ENCODE measurements at regions not wholly inside any gene's neighbourhood (a gene's known extent, or its start where the extent isn't known, plus 50 kb on each side); places are given as distances from the start of the nearest gene placed in this dataset.
"Not testable (repeated sequence)": the region's sequence is repeated elsewhere in the genome, so short reads cannot be mapped to it uniquely, and the experiment has no call there.

- not testable (repeated sequence) for H3K36me3 Mint-ChIP-seq (ENCODE audit: unreplicated experiment); H3K27me3 Mint-ChIP-seq (ENCODE audit: unreplicated experiment); H3K27ac Mint-ChIP-seq (ENCODE audit: unreplicated experiment); H3K4me3 Mint-ChIP-seq (ENCODE audit: unreplicated experiment); DNase-seq (ENCODE audit: extremely low spot score, unreplicated experiment); H3K4me1 Mint-ChIP-seq (ENCODE audit: unreplicated experiment); H3K9me3 Mint-ChIP-seq (ENCODE audit: unreplicated experiment)
- TF ChIP-seq CTCF (IDR thresholded peaks at IDR 0.05) = peak; percentile 67
These were observed 202.3 kb downstream of the TBC1D2B start for GRCh38 chr15:77875066-77875721.

- Mint-ChIP-seq H3K9me3 (ENCODE audit: unreplicated experiment) (no peaks in the 10 kb centered on the region), H3K4me3 (ENCODE audit: unreplicated experiment) (no peak overlapping the region), H3K27me3 (ENCODE audit: unreplicated experiment) (no peaks in the 10 kb centered on the region), H3K4me1 (ENCODE audit: unreplicated experiment) (peaks cover 5% of the 10 kb centered on the region), H3K27ac (ENCODE audit: unreplicated experiment) (no peak overlapping the region), H3K36me3 (ENCODE audit: unreplicated experiment) (no peaks in the 10 kb centered on the region)
- no peak for DNase-seq (ENCODE audit: extremely low spot score, unreplicated experiment)
- no peak for TF ChIP-seq CTCF (IDR thresholded peaks at IDR 0.05)
These were observed 203.4 kb downstream of the TBC1D2B start for GRCh38 chr15:77874063-77874462.

- not testable (repeated sequence) for DNase-seq (ENCODE audit: extremely low spot score, unreplicated experiment); H3K4me3 Mint-ChIP-seq (ENCODE audit: unreplicated experiment); H3K27me3 Mint-ChIP-seq (ENCODE audit: unreplicated experiment); H3K4me1 Mint-ChIP-seq (ENCODE audit: unreplicated experiment); H3K36me3 Mint-ChIP-seq (ENCODE audit: unreplicated experiment); H3K9me3 Mint-ChIP-seq (ENCODE audit: unreplicated experiment); H3K27ac Mint-ChIP-seq (ENCODE audit: unreplicated experiment)
These were observed 204.7 kb downstream of the TBC1D2B start for GRCh38 chr15:77872521-77873425.

GRCh38 chr15:77871852-77872371 is 205.6 kb downstream of the TBC1D2B start:
- TF ChIP-seq CTCF (IDR thresholded peaks at IDR 0.05) = peak; percentile 28
- H3K27me3 Mint-ChIP-seq (ENCODE audit: unreplicated experiment) = no peaks in the 10 kb centered on the region
- H3K4me1 Mint-ChIP-seq (ENCODE audit: unreplicated experiment) = peaks cover 3% of the 10 kb centered on the region
- no peaks in the 10 kb centered on the region for H3K9me3 Mint-ChIP-seq (ENCODE audit: unreplicated experiment)
- no peak overlapping the region for H3K27ac Mint-ChIP-seq (ENCODE audit: unreplicated experiment)
- H3K4me3 Mint-ChIP-seq (ENCODE audit: unreplicated experiment) = no peak overlapping the region
- no peak for DNase-seq (ENCODE audit: extremely low spot score, unreplicated experiment)
- no peaks in the 10 kb centered on the region for H3K36me3 Mint-ChIP-seq (ENCODE audit: unreplicated experiment)

- peaks cover 3% of the 10 kb centered on the region for H3K4me1 Mint-ChIP-seq (ENCODE audit: unreplicated experiment)
- TF ChIP-seq CTCF (IDR thresholded peaks at IDR 0.05) = peak; percentile 76
- DNase-seq (ENCODE audit: extremely low spot score, unreplicated experiment) = peak; percentile 90
- no peaks in the 10 kb centered on the region for H3K9me3 Mint-ChIP-seq (ENCODE audit: unreplicated experiment)
- H3K4me3 Mint-ChIP-seq (ENCODE audit: unreplicated experiment) = no peak overlapping the region
- H3K27me3 Mint-ChIP-seq (ENCODE audit: unreplicated experiment) = no peaks in the 10 kb centered on the region
- H3K27ac Mint-ChIP-seq (ENCODE audit: unreplicated experiment) = no peak overlapping the region
- H3K36me3 Mint-ChIP-seq (ENCODE audit: unreplicated experiment) = no peaks in the 10 kb centered on the region
These were observed 207.1 kb downstream of the TBC1D2B start for GRCh38 chr15:77870195-77871065.
